Trophoblast cell (in vitro differentiated cells and primary cell): ENCODE measurements at regions not wholly inside any gene's neighbourhood (a gene's known extent, or its start where the extent isn't known, plus 50 kb on each side); places are given as distances from the start of the nearest gene placed in this dataset.

Experiments
- DNase-seq, 2 donors: peaks; one replicate each; pipeline ENCODE4 v3.0.0-alpha.2; 2016
- H2AFZ ChIP-seq: 2 replicates; pipeline ENCODE4 v1.6.1; 2013; ENCODE audit warnings: low read length, moderate library complexity, mild to moderate bottlenecking; ENCODE audit not compliant: insufficient read depth, poor library complexity
- H2AK5ac ChIP-seq: 2 replicates; pipeline ENCODE4 v1.6.1; 2013; ENCODE audit warnings: mild to moderate bottlenecking, low read length
- H2BK120ac ChIP-seq: 2 replicates; pipeline ENCODE4 v1.6.1; 2013; ENCODE audit warnings: low read length, mild to moderate bottlenecking, moderate library complexity; ENCODE audit not compliant: insufficient read depth, poor library complexity
- H2BK12ac ChIP-seq: 2 replicates; pipeline ENCODE4 v1.6.1; 2013; ENCODE audit warnings: mild to moderate bottlenecking, low read length, moderate library complexity
- H2BK5ac ChIP-seq: 2 replicates; pipeline ENCODE4 v1.6.1; 2013; ENCODE audit warnings: low read length, low read depth, moderate library complexity, mild to moderate bottlenecking; ENCODE audit not compliant: poor library complexity
- H3K14ac ChIP-seq: 2 replicates; pipeline ENCODE4 v1.6.1; 2013; ENCODE audit warnings: mild to moderate bottlenecking, low read length
- H3K18ac ChIP-seq: 2 replicates; pipeline ENCODE4 v1.6.1; 2013; ENCODE audit warnings: mild to moderate bottlenecking, low read length
- H3K23ac ChIP-seq: 2 replicates; pipeline ENCODE4 v1.6.1; 2013; ENCODE audit warnings: low read length
- H3K27ac ChIP-seq: 2 replicates; pipeline ENCODE4 v1.5.1; 2013; ENCODE audit warnings: low read depth, mild to moderate bottlenecking, inconsistent platforms, low read length, moderate library complexity
- H3K27me3 ChIP-seq: 2 replicates; pipeline ENCODE4 v1.6.1; 2013; ENCODE audit warnings: inconsistent platforms, mild to moderate bottlenecking, low read length, moderate library complexity; ENCODE audit not compliant: insufficient read depth
- H3K36me3 ChIP-seq, 2 experiments: 1 replicate in 1 of 2; 2 replicates in 1 of 2; pipeline ENCODE4 v1.6.1; 2013; ENCODE audit warnings: low read length in 2 of 2, mild to moderate bottlenecking in 2 of 2, moderate library complexity in 1 of 2; ENCODE audit not compliant: insufficient read depth in 2 of 2, control insufficient read depth in 1 of 2
- H3K4ac ChIP-seq: 2 replicates; pipeline ENCODE4 v1.6.1; 2013; ENCODE audit warnings: low read depth, mild to moderate bottlenecking, low read length, moderate library complexity
- H3K4me1 ChIP-seq, 2 experiments: 1 replicate in 1 of 2; 2 replicates in 1 of 2; pipeline ENCODE4 v1.6.1; 2013; ENCODE audit warnings: low read length in 2 of 2, mild to moderate bottlenecking in 2 of 2, moderate library complexity in 1 of 2; ENCODE audit not compliant: insufficient read depth in 2 of 2, control insufficient read depth in 1 of 2
- H3K4me2 ChIP-seq: 2 replicates; pipeline ENCODE4 v1.6.1; 2013; ENCODE audit warnings: inconsistent platforms, mild to moderate bottlenecking, low read length, moderate library complexity
- H3K4me3 ChIP-seq: 2 replicates; pipeline ENCODE4 v1.5.1; 2013; ENCODE audit warnings: mild to moderate bottlenecking, low read depth, low read length, inconsistent platforms
- H3K79me1 ChIP-seq: one replicate; pipeline ENCODE4 v1.6.1; 2013; ENCODE audit warnings: low read length
- H3K79me2 ChIP-seq: 2 replicates; pipeline ENCODE4 v1.6.1; 2013; ENCODE audit warnings: low read length, mild to moderate bottlenecking; ENCODE audit not compliant: control insufficient read depth, insufficient read depth, poor library complexity
- H3K9ac ChIP-seq: 2 replicates; pipeline ENCODE4 v1.6.1; 2013; ENCODE audit warnings: mild to moderate bottlenecking, low read length
- H3K9me3 ChIP-seq: 2 replicates; pipeline ENCODE4 v1.6.1; 2013; ENCODE audit warnings: low read depth, mild to moderate bottlenecking, control low read depth, inconsistent platforms, low read length; ENCODE audit not compliant: insufficient read depth
- H4K12ac ChIP-seq: 2 replicates; pipeline ENCODE4 v1.6.1; 2013; ENCODE audit warnings: low read depth, mild to moderate bottlenecking, low read length, moderate library complexity
- H4K8ac ChIP-seq: 2 replicates; pipeline ENCODE4 v1.6.1; 2013; ENCODE audit warnings: low read depth, mild to moderate bottlenecking, low read length, moderate library complexity
- H4K91ac ChIP-seq: one replicate; pipeline ENCODE4 v1.6.1; 2013; ENCODE audit warnings: low read depth, mild to moderate bottlenecking, low read length, moderate library complexity
- WGBS: extraction: QIAGEN DNeasy Blood & Tissue Kit; methylation state at CpG from one replicate; pipeline ENCODE4 v1.1.7; 2013; ENCODE audit warnings: missing lambda C conversion rate; ENCODE audit not compliant: insufficient read length, insufficient coverage; ENCODE audit errors: extremely low coverage; 5-methylcytosine and 5-hydroxymethylcytosine counted together

GRCh38 chr10:65231148-65231547, 1694.7 kb upstream of the LRRTM3 start:
- Histone ChIP-seq H3K4me1 (peaks cover 2% of the 10 kb centered on the region in 2 experiments), H3K27ac (no peak overlapping the region), H3K9ac (no peak overlapping the region), H3K9me3 (no peaks in the 10 kb centered on the region), H3K79me1 (no peaks in the 10 kb centered on the region), H2BK12ac (peak overlapping the region; percentile 71), H2AK5ac (peak overlapping the region; percentile 83), H2BK120ac (no peak overlapping the region), H2AFZ (no peak overlapping the region), H3K4me3 (no peak overlapping the region), H3K4me2 (no peak overlapping the region), H4K8ac (no peak overlapping the region), H4K12ac (no peak overlapping the region), H2BK5ac (no peak overlapping the region), H3K23ac (no peak overlapping the region), H3K18ac (no peak overlapping the region), H4K91ac (no peak overlapping the region), H3K14ac (no peak overlapping the region), H3K4ac (no peak overlapping the region), H3K79me2 (no peaks in the 10 kb centered on the region), H3K36me3 (no peaks in the 10 kb centered on the region), H3K27me3 (no peaks in the 10 kb centered on the region)
- WGBS, result no CpG with 5 or more reads among the region's 3 CpGs
- no peak for DNase-seq

GRCh38 chr10:65234261-65234660, 1691.6 kb upstream of the LRRTM3 start:
- Histone ChIP-seq H3K4me3 (no peak overlapping the region), H2BK5ac (no peak overlapping the region), H3K27me3 (no peaks in the 10 kb centered on the region), H3K79me2 (no peaks in the 10 kb centered on the region), H2BK12ac (no peak overlapping the region), H4K91ac (no peak overlapping the region), H3K18ac (no peak overlapping the region), H2AK5ac (no peak overlapping the region), H4K12ac (no peak overlapping the region), H3K23ac (no peak overlapping the region), H2AFZ (no peak overlapping the region), H2BK120ac (no peak overlapping the region), H3K9ac (no peak overlapping the region), H3K4me2 (no peak overlapping the region), H3K27ac (no peak overlapping the region), H3K4me1 (peaks cover 2% of the 10 kb centered on the region in 2 experiments), H3K79me1 (no peaks in the 10 kb centered on the region), H3K14ac (no peak overlapping the region), H3K4ac (no peak overlapping the region), H3K9me3 (no peaks in the 10 kb centered on the region), H3K36me3 (no peaks in the 10 kb centered on the region), H4K8ac (no peak overlapping the region)
- WGBS, result no CpG with 5 or more reads among the region's 2 CpGs
- no peak for DNase-seq

- no peak overlapping the region for H3K4ac ChIP-seq
- no peak overlapping the region for H2BK12ac ChIP-seq
- no peak overlapping the region for H3K23ac ChIP-seq
- H3K36me3 ChIP-seq, result no peaks in the 10 kb centered on the region
- no peak overlapping the region for H2AK5ac ChIP-seq
- no peak overlapping the region for H3K4me2 ChIP-seq
- H2BK120ac ChIP-seq, result no peak overlapping the region
- no peak overlapping the region for H3K27ac ChIP-seq
- H3K9ac ChIP-seq, result no peak overlapping the region
- no peak for DNase-seq
- no CpG with 5 or more reads among the region's 2 CpGs for WGBS
- no peaks in the 10 kb centered on the region for H3K79me2 ChIP-seq
- no peak overlapping the region for H3K4me3 ChIP-seq
- no peaks in the 10 kb centered on the region for H3K27me3 ChIP-seq
- H2AFZ ChIP-seq, result no peak overlapping the region
- H3K79me1 ChIP-seq, result no peaks in the 10 kb centered on the region
- no peaks in the 10 kb centered on the region for H3K9me3 ChIP-seq
- peaks cover 2% of the 10 kb centered on the region in 2 experiments for H3K4me1 ChIP-seq
- no peak overlapping the region for H3K18ac ChIP-seq
- H3K14ac ChIP-seq, result no peak overlapping the region
- no peak overlapping the region for H2BK5ac ChIP-seq
- no peak overlapping the region for H4K12ac ChIP-seq
- no peak overlapping the region for H4K8ac ChIP-seq
- H4K91ac ChIP-seq, result no peak overlapping the region
Measured at GRCh38 chr10:65235266-65235665, 1690.6 kb upstream of the LRRTM3 start.

GRCh38 chr10:65235846-65236245, 1690.0 kb upstream of the LRRTM3 start:
- no peak overlapping the region for H2BK120ac ChIP-seq
- no peaks in the 10 kb centered on the region for H3K27me3 ChIP-seq
- no CpG with 5 or more reads among the region's 2 CpGs for WGBS
- no peak overlapping the region for H4K91ac ChIP-seq
- H4K12ac ChIP-seq, result no peak overlapping the region
- no peak overlapping the region for H3K27ac ChIP-seq
- no peak overlapping the region for H3K4ac ChIP-seq
- no peak overlapping the region for H3K9ac ChIP-seq
- no peak overlapping the region for H2AK5ac ChIP-seq
- no peak for DNase-seq
- no peak overlapping the region for H3K14ac ChIP-seq
- H3K18ac ChIP-seq, result no peak overlapping the region
- H2BK5ac ChIP-seq, result no peak overlapping the region
- no peak overlapping the region for H2BK12ac ChIP-seq
- no peaks in the 10 kb centered on the region for H3K79me2 ChIP-seq
- H2AFZ ChIP-seq, result no peak overlapping the region
- no peak overlapping the region for H4K8ac ChIP-seq
- no peaks in the 10 kb centered on the region for H3K36me3 ChIP-seq
- no peaks in the 10 kb centered on the region for H3K79me1 ChIP-seq
- no peaks in the 10 kb centered on the region for H3K9me3 ChIP-seq
- H3K4me2 ChIP-seq, result no peak overlapping the region
- no peak overlapping the region for H3K23ac ChIP-seq
- peaks cover 2% of the 10 kb centered on the region in 2 experiments for H3K4me1 ChIP-seq
- H3K4me3 ChIP-seq, result no peak overlapping the region
